ENCODE measurements at regions not wholly inside any gene's neighbourhood (a gene's known extent, or its start where the extent isn't known, plus 50 kb on each side); places are given as distances from the start of the nearest gene placed in this dataset.

- H3K4me3 ChIP-seq (ENCODE audit: low read depth, low read length), result no peak overlapping the region
- no peak for TF ChIP-seq CTCF (IDR thresholded peaks at IDR 0.05; ENCODE audit: insufficient read depth, low read depth, low read length, missing control alignments)
- DNase-seq (ENCODE audit: low read depth), result no peak
Observed at GRCh38 chr11:70825893-70826540, 426.4 kb downstream of the SHANK2 start.

- TF ChIP-seq CTCF (IDR thresholded peaks at IDR 0.05; ENCODE audit: insufficient read depth, low read depth, low read length, missing control alignments), result no peak
- DNase-seq (ENCODE audit: low read depth), result no peak
- no peak overlapping the region for H3K4me3 ChIP-seq (ENCODE audit: low read depth, low read length)
Observed at GRCh38 chr11:70826541-70827335, 425.6 kb downstream of the SHANK2 start.

- no peak for TF ChIP-seq CTCF (IDR thresholded peaks at IDR 0.05; ENCODE audit: insufficient read depth, low read depth, low read length, missing control alignments)
- no peak overlapping the region for H3K4me3 ChIP-seq (ENCODE audit: low read depth, low read length)
- no peak for DNase-seq (ENCODE audit: low read depth)
Observed at GRCh38 chr11:70828593-70829082, 423.7 kb downstream of the SHANK2 start.

- no peak for DNase-seq (ENCODE audit: low read depth)
- no peak for TF ChIP-seq CTCF (IDR thresholded peaks at IDR 0.05; ENCODE audit: insufficient read depth, low read depth, low read length, missing control alignments)
Observed at GRCh38 chr11:70829134-70829885, 423.1 kb downstream of the SHANK2 start.

GRCh38 chr11:70829886-70830272 is 422.5 kb downstream of the SHANK2 start:
- no peak for TF ChIP-seq CTCF (IDR thresholded peaks at IDR 0.05; ENCODE audit: insufficient read depth, low read depth, low read length, missing control alignments)
- no peak overlapping the region for H3K4me3 ChIP-seq (ENCODE audit: low read depth, low read length)
- DNase-seq (ENCODE audit: low read depth), result no peak

More at GRCh38 chr11:70829134-70829885, 423.1 kb downstream of the SHANK2 start:
- H3K4me3 ChIP-seq (ENCODE audit: low read depth, low read length), result no peak overlapping the region

GRCh38 chr11:70833011-70833410 is 419.4 kb downstream of the SHANK2 start:
- DNase-seq (ENCODE audit: low read depth), result no peak
- no peak overlapping the region for H3K4me3 ChIP-seq (ENCODE audit: low read depth, low read length)
- no peak for TF ChIP-seq CTCF (IDR thresholded peaks at IDR 0.05; ENCODE audit: insufficient read depth, low read depth, low read length, missing control alignments)

All from GM12865 (cell line).